GM23338 (cell line): ENCODE measurements at regions not wholly inside any gene's neighbourhood (a gene's known extent, or its start where the extent isn't known, plus 50 kb on each side); places are given as distances from the start of the nearest gene placed in this dataset.

ENCODE experiments used
- ATAC-seq: fragments of 200-7000 bp; cut with Tn5 transposase; 3 replicates; pipeline ENCODE4 v1.9.1; 2020
- DNase-seq: peaks from one replicate; pipeline ENCODE4 v3.0.0-alpha.2; 2015; ENCODE audit warnings: low spot score
- H2AFZ ChIP-seq: fragments of 200-600 bp; sonication (generic); 2 replicates; pipeline ENCODE4 v1.8.0; 2016; ENCODE audit warnings: antibody characterized with exemption, mild to moderate bottlenecking, moderate library complexity
- H3F3A ChIP-seq: fragments of 200-600 bp; sonication (generic); replicated peaks from 2 replicates; pipeline ENCODE4 v1.8.0; 2017; ENCODE audit warnings: antibody characterized with exemption, mixed run types, low read depth
- H3K27ac ChIP-seq: fragments of 200-600 bp; sonication (generic); 2 replicates; pipeline ENCODE4 v1.6.1; 2016; ENCODE audit warnings: low read depth
- H3K27me3 ChIP-seq: fragments of 200-600 bp; sonication (generic); 2 replicates; pipeline ENCODE4 v1.8.0; 2016; ENCODE audit warnings: mild to moderate bottlenecking, mixed run types, moderate library complexity; ENCODE audit not compliant: insufficient read depth
- H3K36me3 ChIP-seq: fragments of 200-600 bp; sonication (generic); 2 replicates; pipeline ENCODE4 v1.8.0; 2016; ENCODE audit warnings: mild to moderate bottlenecking; ENCODE audit not compliant: insufficient read depth
- H3K4me1 ChIP-seq: fragments of 200-600 bp; sonication (generic); 2 replicates; pipeline ENCODE4 v1.8.0; 2016; ENCODE audit warnings: mild to moderate bottlenecking, moderate library complexity; ENCODE audit not compliant: insufficient read depth
- H3K4me2 ChIP-seq: fragments of 200-600 bp; sonication (generic); 2 replicates; pipeline ENCODE4 v1.7.1; 2017; ENCODE audit warnings: mixed run types
- H3K4me3 ChIP-seq: fragments of 200-600 bp; sonication (generic); 2 replicates; pipeline ENCODE4 v1.6.1; 2016; ENCODE audit warnings: mixed run types
- H3K79me2 ChIP-seq: fragments of 200-600 bp; sonication (generic); replicated peaks from 2 replicates; pipeline ENCODE4 v1.8.0; 2017; ENCODE audit warnings: mild to moderate bottlenecking; ENCODE audit not compliant: insufficient read depth
- H3K9me2 ChIP-seq: fragments of 200-600 bp; sonication (generic); 2 replicates; pipeline ENCODE4 v1.8.0; 2017; ENCODE audit not compliant: insufficient read depth
- H4K20me1 ChIP-seq: fragments of 200-600 bp; sonication (generic); replicated peaks from 2 replicates; pipeline ENCODE4 v1.8.0; 2017; ENCODE audit warnings: mild to moderate bottlenecking; ENCODE audit not compliant: insufficient read depth
- H3K27ac Mint-ChIP-seq: 2 replicates; pipeline ENCODE4 v1.8.0; 2020; ENCODE audit warnings: inconsistent platforms, mild to moderate bottlenecking, moderate library complexity, mixed read lengths
- H3K27me3 Mint-ChIP-seq: 3 replicates; pipeline ENCODE4 v1.8.0; 2022; ENCODE audit warnings: low read depth, mild to moderate bottlenecking, moderate library complexity, mixed read lengths, inconsistent platforms; ENCODE audit not compliant: insufficient read depth, poor library complexity
- H3K36me3 Mint-ChIP-seq: 3 replicates; pipeline ENCODE4 v1.8.0; 2021; ENCODE audit warnings: low read depth, mild to moderate bottlenecking, inconsistent platforms, moderate library complexity, mixed read lengths
- H3K4me1 Mint-ChIP-seq: 3 replicates; pipeline ENCODE4 v1.8.0; 2020; ENCODE audit warnings: mild to moderate bottlenecking, inconsistent platforms, mixed read lengths
- H3K4me3 Mint-ChIP-seq: 3 replicates; pipeline ENCODE4 v1.8.0; 2021; ENCODE audit warnings: moderate library complexity, mild to moderate bottlenecking, inconsistent platforms, mixed read lengths
- H3K9me3 Mint-ChIP-seq: 3 replicates; pipeline ENCODE4 v1.8.0; 2020; ENCODE audit warnings: moderate library complexity, mild to moderate bottlenecking, inconsistent platforms, mixed read lengths
- CREB1 ChIP-seq: fragments of 250-450 bp; sonication (Bioruptor Pico); IDR thresholded peaks from 2 replicates; pipeline ENCODE4 v1.5.0; 2020; ENCODE audit warnings: low read depth, mild to moderate bottlenecking, moderate library complexity
- EZH2 ChIP-seq: fragments of 200-600 bp; sonication (generic); IDR thresholded peaks from one replicate; pipeline ENCODE4 v1.8.0; 2017; ENCODE audit warnings: antibody characterized with exemption, mild to moderate bottlenecking, low read depth; ENCODE audit not compliant: unreplicated experiment
- EZH2phosphoT487 ChIP-seq: fragments of 200-600 bp; sonication (generic); IDR thresholded peaks from one replicate; pipeline ENCODE4 v1.8.1; 2018; ENCODE audit warnings: antibody characterized with exemption; ENCODE audit not compliant: unreplicated experiment
- JUNB ChIP-seq: IDR thresholded peaks from one replicate; pipeline ENCODE4 v1.6.1; 2016; ENCODE audit warnings: antibody characterized with exemption; ENCODE audit not compliant: unreplicated experiment
- NANOG ChIP-seq: IDR thresholded peaks from 2 replicates; pipeline ENCODE4 v1.6.1; 2016; ENCODE audit warnings: antibody characterized with exemption, borderline replicate concordance
- POLR2AphosphoS5 ChIP-seq: IDR thresholded peaks from 2 replicates; pipeline ENCODE4 v1.6.1; 2016; ENCODE audit warnings: antibody characterized with exemption, low read depth
- STAT1 ChIP-seq: IDR thresholded peaks from one replicate; pipeline ENCODE4 v1.6.1; 2016; ENCODE audit warnings: antibody characterized with exemption; ENCODE audit not compliant: unreplicated experiment
- ZNF462 ChIP-seq: fragments of 250-450 bp; sonication (Bioruptor Pico); IDR thresholded peaks from 2 replicates; pipeline ENCODE4 v1.5.0; 2020; ENCODE audit warnings: mild to moderate bottlenecking, moderate library complexity

GRCh38 chr1:58104960-58105359 lies 441.6 kb downstream of the OMA1 start:
- no peak overlapping the region for H3K27ac ChIP-seq
- no peaks in the 10 kb centered on the region for H3K36me3 Mint-ChIP-seq
- H3K4me1 Mint-ChIP-seq, result peaks cover 5% of the 10 kb centered on the region; the same call in 1 of the 3 replicates
- DNase-seq (no peak), ATAC-seq (no peak)
- no peaks in the 10 kb centered on the region for H4K20me1 ChIP-seq
- no peaks in the 10 kb centered on the region for H3K4me1 ChIP-seq
- H3K4me3 ChIP-seq, result no peak overlapping the region
- no peak overlapping the region for H3K4me3 Mint-ChIP-seq
- peaks cover 5% of the 10 kb centered on the region for H3K27me3 Mint-ChIP-seq
- H3K79me2 ChIP-seq, result no peaks in the 10 kb centered on the region
- no peaks in the 10 kb centered on the region for H3K9me3 Mint-ChIP-seq
- TF ChIP-seq STAT1, result no peak
- TF ChIP-seq NANOG, result no peak
- TF ChIP-seq JUNB, result no peak
- no peak for TF ChIP-seq EZH2phosphoT487
- TF ChIP-seq ZNF462 (CRISPR knock-in tag), result no peak
- TF ChIP-seq EZH2, result no peak
- TF ChIP-seq CREB1 (CRISPR knock-in tag), result no peak
- H2AFZ ChIP-seq, result no peak overlapping the region
- H3K27ac Mint-ChIP-seq, result no peak overlapping the region
- peaks cover 15% of the 10 kb centered on the region for H3K9me2 ChIP-seq
- H3K36me3 ChIP-seq, result no peaks in the 10 kb centered on the region
- H3K27me3 ChIP-seq, result no peaks in the 10 kb centered on the region
- no peak overlapping the region for H3K4me2 ChIP-seq
- H3F3A ChIP-seq, result no peaks in the 10 kb centered on the region

- ATAC-seq (no peak), DNase-seq (no peak)
- H2AFZ ChIP-seq, result no peak overlapping the region
- Mint-ChIP-seq H3K27me3 (peaks cover 2% of the 10 kb centered on the region), H3K9me3 (no peaks in the 10 kb centered on the region), H3K4me3 (no peak overlapping the region), H3K27ac (no peak overlapping the region), H3K36me3 (no peaks in the 10 kb centered on the region), H3K4me1 (peaks cover 20% of the 10 kb centered on the region)
- H3K9me2 ChIP-seq, result peaks cover 21% of the 10 kb centered on the region
- peaks cover 12% of the 10 kb centered on the region for H3K4me1 ChIP-seq
- H3K4me3 ChIP-seq, result no peak overlapping the region
- no peak overlapping the region for H3K4me2 ChIP-seq
- no peaks in the 10 kb centered on the region for H3F3A ChIP-seq
- no peaks in the 10 kb centered on the region for H3K36me3 ChIP-seq
- H4K20me1 ChIP-seq, result no peaks in the 10 kb centered on the region
- no peak overlapping the region for H3K27ac ChIP-seq
- no peaks in the 10 kb centered on the region for H3K27me3 ChIP-seq
- H3K79me2 ChIP-seq, result no peaks in the 10 kb centered on the region
- TF ChIP-seq EZH2 (no peak), EZH2phosphoT487 (no peak), STAT1 (no peak), POLR2AphosphoS5 (no peak)
Measured at GRCh38 chr1:58096714-58097113, 449.8 kb downstream of the OMA1 start.
